Activated naive CD4-positive, alpha-beta T cell (primary cell): ENCODE measurements at regions not wholly inside any gene's neighbourhood (a gene's known extent, or its start where the extent isn't known, plus 50 kb on each side); places are given as distances from the start of the nearest gene placed in this dataset.

Experiments used
- DNase-seq, 4 experiments: peaks; one replicate each; lab custom pipeline; 2025; lab: John Stamatoyannopoulos, UW

DNA sequence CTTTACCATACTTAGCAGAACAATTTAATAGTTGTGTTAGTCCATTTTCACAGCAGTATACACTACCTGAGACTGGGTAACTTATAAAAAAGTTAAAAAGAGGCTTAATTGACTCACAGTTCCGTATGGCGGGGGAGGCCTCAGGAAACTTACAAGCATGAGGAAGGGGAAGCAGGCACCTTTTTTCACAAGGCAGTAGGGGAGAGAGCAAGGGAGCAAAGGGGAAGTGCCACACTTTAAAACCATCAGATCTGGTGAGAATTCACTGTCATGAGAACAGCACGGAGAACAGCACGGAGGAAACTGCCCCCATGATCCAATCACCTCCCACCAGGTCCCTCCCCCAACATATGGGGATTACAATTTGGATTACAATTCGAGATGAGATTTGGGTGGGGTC lies 269.9 kb downstream of the MTRR start:
- DNase-seq = no peak

DNA sequence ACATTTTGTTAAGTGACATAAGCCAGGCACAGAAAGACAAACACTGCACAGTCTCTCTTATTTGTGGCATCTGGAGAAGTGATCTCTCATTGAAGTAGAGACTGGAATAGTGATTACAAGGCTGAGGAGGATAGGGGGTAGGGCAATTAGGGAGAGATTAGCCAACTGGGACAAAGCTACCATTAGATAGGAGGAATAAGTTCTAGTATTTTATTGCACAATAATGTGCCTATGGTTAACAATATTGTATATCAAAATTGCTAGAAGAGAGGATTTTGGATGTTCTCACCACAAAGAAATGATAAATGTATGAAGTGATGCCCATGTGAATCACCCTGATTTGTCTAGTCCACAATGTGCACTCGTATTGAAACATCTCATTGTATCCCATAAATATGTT lies 281.8 kb downstream of the MTRR start:
- no peak for DNase-seq

DNA sequence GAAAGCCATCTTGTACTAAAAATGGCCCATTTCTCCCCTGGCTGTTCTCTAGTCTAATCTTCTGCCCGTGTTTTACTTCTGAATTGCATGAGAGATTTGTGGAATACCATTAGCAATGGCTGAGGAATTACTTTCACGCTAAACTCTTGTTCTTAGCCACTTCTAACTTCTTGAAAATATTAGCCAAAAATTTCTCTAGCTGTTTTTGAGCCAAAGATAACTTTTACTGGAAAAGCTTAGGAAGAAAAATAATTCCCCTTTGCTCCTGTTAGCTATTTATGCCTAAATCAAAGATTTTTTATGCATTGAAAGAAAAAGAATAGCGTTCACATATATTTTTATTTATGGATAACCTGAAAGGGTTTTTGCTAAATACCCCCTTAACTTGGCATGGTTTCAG lies 287.8 kb downstream of the MTRR start:
- no peak for DNase-seq

DNA sequence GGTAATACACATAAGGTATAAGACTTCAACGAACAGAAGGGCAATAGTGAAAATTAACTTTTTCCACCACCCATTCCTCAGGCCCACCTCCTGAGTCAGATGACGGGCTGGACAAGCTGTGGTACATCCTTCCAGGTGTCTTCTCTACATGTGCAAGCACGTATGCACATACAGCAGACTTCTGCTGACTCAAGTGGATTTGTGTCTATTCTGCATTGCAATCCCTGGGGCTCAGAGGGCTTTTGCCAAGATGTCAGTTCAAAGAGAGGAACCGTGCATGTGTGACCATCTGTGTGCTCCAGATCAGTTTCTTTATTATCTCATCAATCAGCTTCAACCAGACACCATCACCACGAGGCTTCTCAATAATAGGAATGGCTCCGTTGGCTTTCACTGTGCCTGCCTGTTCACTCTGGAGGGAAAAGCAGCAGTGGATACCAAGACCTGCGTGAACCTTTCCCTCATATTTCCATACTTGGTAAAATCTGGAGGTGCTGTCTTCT lies 288.4 kb downstream of the MTRR start:
- DNase-seq = no peak

DNA sequence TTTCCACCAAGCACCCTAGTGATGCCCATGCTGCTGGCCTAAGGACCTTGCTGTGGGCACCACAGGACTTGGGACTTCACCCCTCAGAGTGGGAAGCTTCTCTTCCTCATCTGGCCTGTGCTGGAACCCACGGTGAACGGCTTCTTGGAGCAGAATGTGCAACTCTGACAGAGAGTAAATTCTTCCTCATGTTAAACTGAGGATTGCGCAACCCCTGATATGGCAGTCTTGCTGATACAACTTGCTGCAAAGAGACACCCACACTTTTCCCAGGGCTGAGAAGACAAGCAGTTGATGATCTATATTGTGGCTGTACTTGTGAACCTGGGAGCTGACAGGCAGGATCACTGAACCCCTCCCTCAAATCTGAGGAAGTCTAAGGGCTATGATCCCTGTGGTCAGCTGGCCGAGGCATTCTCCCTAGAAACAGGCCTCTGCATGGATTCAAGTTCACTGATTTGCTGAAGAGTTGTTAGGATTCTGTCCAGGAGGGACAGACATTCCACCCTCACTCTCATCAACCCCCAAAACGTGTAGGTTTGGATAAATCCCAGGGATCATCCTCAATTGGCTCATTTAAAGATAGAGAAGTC lies 307.2 kb downstream of the MTRR start:
- no peak for DNase-seq

DNA sequence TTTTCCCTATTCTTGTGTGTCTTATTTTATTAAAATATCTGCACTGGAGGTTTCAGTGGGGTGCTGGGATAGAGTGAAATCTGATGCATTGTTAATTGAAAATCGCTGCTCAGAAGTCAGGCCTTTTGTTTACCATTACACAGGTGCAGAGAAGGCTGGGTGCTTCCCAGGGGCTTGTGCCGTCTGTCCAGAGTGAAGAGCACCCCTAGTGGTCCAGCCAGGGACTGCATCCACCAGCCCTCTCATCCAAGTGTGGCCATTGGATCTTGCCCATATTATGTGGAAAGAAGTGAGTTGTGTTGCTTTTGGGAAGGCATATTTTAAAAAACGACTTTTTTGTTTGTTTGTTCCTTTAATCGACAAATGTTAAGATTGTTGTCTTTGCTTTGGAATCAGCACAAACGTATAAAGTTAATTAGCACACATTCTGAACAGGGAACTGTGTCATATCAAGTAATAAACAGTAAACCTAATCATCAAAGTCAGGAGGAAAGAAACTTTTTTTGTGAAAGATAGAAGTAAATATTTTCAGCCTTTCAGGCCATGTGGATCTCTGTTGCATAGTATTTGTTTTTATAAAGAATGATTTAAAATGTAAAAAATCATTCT lies 315.6 kb downstream of the MTRR start:
- peak in 1 of 4 experiments; percentile 0 for DNase-seq

DNA sequence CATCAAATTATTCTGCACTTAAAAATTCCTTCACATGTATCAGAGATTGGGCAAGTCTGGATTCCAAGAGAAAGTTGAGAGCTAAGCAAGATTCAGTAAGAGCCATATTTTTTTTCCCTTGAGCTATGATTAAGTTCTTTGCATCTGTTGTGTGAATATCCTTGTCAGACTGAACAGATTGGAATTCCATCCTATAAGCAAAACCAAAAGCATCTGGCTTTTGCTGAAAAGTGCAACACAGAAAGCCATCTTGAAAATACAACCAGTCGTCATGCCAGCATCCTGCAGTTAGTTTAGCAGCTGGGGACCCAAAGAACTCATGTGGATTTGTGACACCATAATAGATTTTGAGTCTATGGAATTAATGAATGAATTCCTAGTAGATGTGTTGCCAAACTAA lies 316.9 kb downstream of the MTRR start:
- DNase-seq = no peak

DNA sequence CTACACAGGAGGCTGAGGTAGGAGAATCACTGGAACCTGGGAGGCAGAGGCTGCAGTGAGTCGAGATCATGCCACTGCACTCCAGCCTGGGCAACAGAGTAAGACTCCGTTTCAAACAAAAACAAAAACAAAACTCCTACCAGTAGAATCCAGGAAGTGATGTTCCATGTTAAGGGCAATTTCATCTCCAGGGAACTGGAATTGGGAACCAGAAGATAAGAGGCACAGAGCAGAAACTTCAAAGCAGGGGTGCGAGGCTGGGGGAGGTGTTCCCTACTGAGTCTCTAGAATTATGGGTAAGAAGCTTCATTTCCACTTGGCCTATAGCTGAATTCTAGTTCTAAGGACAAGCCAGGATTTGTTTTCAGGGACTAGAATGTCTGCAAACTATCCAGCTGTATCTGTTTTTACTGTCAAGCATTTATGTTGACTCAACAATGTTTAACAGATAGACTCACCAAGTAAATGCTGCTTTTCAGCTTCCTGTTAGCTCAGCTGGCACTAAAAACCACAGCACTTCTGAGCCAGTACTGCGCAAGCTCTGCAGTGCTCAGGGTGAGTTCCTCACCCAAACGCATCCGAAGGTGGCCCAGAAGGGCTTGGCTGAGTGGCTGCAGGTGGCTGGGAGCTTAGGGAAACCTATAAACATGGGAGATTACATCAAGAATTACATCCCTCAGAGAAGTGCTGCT lies 320.1 kb downstream of the MTRR start:
- DNase-seq = no peak

DNA sequence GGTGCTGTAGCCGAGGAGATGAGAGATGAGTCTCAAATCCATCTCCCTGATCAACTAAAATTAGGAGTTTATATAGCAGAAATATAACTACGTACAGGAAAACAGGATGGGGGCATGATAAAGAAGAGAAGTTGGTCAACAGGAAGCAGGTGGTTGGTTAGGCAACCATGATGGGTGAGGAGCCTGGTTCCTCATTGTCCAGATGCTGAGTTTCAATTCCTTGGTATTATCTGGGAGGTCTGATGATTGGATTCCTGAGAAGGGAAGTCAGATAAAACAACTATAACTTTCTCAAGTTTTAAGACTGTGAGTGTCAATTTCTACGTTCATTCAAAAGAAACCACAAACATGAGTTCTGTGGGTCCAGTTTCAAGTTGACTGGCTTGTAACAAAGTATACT lies 323.9 kb downstream of the MTRR start:
- DNase-seq = no peak

DNA sequence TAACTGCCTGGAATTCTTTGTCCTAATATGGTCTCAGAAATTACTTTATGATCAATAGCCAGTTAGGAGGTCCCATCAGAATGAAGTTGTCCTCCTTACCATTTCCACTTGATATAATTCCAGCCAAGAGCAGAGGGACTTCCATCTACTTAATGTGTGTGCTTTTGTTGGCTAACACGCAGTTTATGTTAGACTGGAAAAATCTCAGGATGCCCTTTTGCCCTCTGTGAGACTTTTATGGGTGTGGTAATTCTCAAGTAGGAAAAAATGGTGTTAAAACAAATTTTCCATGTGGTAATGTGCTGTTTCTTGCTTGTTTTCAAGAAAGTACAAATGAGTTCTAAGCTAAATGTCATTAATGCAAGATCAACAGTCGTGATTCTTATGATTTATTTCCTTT lies 327.1 kb downstream of the MTRR start:
- DNase-seq = no peak

DNA sequence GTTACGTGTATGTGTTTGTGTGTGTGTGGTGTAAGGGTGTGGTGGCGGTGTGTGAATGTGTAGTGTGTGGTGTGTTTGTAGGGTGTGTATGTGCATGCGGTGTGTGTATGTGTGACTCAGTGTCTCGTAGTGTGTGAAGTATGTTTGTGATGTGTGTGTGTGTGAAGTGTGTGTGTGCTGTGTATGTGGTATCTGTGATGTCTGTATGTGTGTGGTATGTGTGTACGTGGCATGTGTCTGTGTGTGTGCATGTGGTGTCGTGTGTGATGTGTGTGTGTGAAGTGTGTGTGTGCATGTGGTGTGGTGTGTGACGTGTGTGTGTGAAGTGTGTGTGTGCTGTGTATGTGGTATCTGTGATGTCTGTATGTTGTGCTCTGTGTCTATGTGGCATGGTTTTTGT lies 339.4 kb downstream of the MTRR start:
- DNase-seq = no peak

DNA sequence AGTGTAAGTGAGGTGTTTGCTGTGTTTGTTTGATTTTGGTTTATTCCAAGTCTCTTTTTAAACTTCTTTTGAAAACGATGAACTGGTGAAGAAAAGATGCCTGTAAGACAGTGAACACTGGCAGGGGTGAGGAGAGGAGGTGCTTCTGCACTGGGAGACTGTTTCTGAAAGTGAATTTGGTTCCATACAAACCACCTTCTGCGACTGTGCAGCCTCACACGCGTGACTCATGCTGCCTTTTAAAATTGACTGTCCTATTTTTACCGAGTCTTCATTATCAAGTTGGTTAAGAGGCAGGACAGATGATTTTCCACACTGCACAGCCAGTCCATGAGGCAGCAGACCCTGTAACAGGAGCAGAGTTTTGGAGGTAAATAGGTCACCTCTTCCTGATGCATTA lies 340.6 kb downstream of the MTRR start:
- DNase-seq = no peak

DNA sequence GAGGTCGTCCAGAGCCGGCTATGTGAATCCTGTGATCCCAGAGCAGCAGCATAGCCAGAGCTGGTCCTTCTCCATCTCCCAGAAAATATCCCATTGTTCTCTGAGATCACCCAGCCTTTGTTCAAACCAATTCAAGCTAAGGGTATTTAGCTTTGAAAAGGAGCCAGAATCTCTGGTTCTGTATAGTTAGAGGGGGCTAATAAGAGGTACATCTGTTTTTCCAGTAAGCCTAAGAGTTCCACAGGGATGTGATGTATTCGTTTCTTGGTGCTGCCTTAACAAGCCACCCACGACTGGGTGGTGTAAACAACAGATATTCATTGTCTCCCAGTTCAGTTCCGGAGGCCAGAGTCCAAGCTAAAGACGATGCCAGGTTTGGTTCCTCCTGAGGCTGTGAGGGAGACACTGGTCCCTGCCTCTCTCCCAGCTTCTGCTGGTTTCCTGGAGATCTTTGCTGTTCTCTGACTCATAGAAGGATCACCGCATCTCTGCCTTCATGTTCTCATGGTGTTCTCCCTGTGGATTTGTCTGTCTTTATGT lies 344.8 kb downstream of the MTRR start:
- no peak for DNase-seq

DNA sequence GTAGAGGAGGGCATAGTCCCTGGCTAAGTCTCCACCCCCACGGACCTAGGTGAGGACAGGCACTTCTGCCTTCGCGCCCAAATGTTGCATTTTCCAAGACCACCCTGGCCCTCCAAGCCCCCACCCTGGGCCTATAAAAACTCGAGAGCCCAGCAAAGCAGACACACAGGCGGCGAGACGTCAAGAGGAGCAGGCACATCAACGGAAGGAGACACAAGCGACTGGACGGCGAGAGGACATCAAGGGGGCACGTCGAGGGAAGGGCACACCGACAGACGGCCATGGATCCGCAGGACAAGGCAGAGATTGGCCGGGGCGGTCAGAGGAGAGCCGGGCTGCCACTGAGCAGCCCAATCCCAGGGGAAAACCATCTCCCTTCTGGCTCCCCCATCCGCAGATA lies 348.0 kb downstream of the MTRR start:
- DNase-seq = no peak

DNA sequence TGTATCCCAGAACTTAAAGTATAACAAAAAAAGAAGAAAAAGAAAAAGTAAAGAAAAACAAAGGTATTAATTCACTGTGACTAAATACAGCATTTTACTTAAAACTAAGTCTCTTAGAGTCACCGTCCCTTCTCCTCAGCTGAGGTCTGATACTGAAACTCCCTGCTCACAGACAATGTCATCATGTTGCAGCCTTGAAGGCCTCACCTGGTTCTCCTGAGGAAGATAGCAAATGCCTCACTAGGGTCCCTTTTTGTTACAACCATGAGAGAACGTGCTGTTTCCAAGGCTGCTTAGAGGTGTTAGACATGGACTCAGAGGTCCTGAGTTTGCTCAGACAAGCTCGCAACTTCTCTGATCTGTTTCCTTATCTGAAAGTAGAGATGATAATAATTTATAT lies 357.2 kb downstream of the MTRR start:
- no peak for DNase-seq

DNA sequence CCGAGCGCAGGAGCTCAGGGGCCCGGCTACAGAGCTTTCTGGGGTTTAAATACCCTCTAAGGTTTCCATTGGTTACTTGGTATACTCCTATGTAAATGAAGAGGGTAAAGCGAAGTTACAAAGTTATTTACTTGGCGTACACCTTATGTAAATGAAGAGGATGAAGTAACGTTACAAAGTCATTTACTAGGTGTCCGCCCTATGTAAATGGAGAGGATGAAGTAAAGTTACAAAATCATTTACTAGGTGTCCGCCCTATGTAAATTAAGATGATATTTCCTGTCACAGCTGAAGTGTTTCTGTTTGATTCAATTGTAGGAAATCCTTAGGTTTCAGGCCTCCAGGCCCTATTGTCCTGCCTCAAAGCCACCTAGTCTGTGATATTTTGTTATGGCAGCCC lies 358.2 kb downstream of the MTRR start:
- no peak for DNase-seq

DNA sequence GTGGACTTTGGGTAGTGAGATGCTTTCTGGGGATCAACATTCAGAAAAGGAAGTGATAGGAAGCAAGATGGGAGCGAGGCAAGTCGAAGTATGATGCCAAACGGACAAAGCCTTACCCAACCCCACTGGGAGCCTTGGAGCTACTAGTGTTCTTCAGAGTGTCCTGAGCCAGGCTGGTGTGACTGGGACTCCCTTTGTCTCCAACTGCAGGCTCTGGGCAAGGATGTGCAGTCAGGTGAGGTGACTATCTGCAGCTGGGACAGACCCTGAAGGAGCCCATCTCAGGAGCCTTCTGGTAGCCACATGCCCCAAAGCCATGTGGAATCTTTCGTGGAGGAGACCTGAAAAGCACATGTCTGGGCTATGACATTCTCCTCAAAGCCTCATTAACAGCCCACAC lies 360.6 kb downstream of the MTRR start:
- DNase-seq = no peak

DNA sequence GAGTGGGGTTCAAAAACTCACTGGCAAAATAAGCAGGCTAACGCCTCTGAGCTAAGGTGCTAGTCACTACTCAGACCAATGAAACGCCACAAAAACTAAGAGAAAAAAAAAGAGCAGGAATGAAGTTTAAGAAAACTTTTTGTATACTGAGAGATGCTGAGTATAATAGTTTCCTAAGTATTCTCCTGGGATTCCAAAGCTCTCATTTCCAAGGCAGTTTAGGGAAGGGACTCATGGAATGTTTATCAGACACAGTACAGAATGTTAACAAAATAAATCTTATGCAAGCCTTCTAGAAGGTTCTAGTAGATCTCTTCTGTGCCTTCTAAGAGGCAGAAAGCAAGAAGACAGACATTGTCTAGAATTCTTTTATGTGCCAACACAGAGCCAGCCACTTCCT lies 361.9 kb downstream of the MTRR start:
- DNase-seq = no peak

DNA sequence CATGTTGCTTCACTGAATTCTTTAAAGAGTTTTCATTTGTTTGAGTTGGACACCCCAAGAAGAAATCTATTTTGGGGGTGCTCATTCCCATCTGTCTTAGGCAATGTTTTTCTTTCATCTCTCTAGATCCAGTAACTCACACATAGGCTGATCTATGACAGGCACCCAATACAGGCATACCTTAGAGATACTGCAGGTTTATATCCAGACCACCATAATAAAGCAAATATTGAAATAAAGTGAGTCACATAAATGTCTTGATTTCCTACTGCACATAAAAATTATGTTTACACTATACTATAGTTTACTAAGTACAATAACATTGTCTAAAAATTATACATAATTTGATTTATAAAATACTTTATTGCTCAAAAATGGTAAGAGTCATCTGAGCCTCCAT lies 364.5 kb downstream of the MTRR start:
- no peak for DNase-seq

DNA sequence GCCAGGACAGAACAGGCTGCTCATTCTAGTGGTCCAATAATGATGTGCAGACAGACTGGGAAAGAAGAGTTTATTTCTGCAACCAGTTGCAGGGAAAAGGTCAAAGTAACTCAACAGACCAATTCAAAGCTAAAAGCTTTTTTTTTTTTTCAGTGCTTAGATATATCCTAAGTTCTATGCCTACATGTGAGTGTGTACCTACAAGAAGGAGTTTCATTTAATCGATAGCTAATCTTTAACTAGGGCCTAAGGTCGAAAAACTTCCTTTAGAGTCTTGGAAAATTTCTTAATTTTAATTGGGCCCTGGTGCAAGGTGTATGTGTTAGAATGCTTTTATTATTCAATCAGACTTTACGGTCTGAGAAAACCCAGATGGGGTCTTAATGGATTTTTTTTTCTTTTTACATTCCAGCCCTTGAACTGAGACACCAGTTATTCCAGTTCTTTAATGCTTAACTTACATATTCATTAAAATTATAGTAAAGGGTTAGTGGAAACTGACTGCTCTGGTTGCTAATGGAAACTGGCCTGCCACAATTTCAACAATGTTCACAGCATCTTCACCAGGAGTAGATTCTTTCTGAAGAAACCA lies 365.3 kb downstream of the MTRR start:
- DNase-seq = no peak

DNA sequence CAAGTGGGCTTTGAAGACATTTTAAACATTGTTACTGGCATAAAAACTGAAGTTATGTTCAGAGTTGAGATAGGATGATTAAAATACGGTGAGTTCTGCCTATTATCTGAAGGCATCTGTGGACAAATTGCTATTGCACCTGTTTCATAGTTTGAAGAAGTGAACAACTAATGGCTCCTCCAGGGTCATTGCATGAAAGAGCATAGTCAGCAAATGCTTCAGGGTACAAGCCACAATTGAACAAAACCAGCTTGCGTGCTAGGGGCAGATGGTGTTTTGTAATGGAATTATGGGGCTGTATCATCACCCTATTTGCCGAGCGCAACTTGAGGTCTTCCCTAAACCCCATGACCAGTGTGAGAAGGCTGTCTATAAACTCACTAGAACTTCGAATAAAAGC lies 369.1 kb downstream of the MTRR start:
- no peak for DNase-seq

DNA sequence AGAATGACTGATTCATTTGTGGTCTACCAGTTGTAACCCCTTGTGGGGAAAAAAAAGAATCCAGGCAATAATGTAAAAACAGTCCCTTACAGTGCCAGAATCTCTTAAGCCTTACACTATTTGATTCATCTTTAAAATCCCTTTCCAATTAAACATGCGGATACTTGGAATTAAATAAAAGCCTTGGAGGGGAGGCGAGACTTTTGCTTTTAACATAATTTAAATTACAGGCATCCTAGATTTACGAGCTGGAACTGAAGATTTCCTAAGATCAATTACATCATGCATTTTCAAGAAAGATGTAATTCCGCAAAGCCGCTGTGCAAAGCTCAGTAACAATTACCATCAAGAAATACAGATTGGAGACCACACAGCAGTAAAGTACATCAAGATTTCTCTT lies 370.2 kb downstream of the MTRR start:
- no peak for DNase-seq

DNA sequence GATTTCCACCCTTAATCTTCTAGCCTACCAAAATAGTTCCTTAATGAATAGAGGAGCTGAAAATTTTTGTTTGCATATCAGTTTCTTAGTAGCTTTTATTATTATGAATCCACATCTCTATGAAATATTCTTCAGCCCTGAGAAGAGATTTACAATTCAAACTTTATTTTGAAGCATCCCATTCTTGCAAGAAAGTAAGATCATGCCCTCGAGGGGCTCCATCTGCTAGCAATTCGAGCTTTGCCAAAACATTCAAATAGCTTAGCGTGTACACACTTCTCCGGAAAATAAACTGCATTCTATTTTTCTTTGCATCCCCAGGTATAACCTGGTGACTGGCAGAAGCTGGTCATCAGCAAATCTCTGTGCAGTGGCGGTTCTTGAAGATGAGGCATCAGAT lies 370.7 kb downstream of the MTRR start:
- DNase-seq = no peak
